ENCODE measurements at regions not wholly inside any gene's neighbourhood (a gene's known extent, or its start where the extent isn't known, plus 50 kb on each side); places are given as distances from the start of the nearest gene placed in this dataset.

GRCh38 chr6:22752522-22752921 is 183.2 kb downstream of the HDGFL1 start:
- H3K79me2 ChIP-seq (ENCODE audit: control insufficient read depth, low read length): no peaks in the 10 kb centered on the region
- H3F3A ChIP-seq (ENCODE audit: control insufficient read depth, insufficient read depth): no peaks in the 10 kb centered on the region
- no peaks in the 10 kb centered on the region for H3K9me2 ChIP-seq (replicated peaks; ENCODE audit: control insufficient read depth, low read length)
- no peak overlapping the region for H3K27ac ChIP-seq (ENCODE audit: low read depth, low read length)
- no peaks in the 10 kb centered on the region for H3K36me3 ChIP-seq (ENCODE audit: control insufficient read depth, low read length)
- H4K20me1 ChIP-seq (ENCODE audit: control insufficient read depth, insufficient read depth, low read depth, low read length): no peaks in the 10 kb centered on the region
- H3K4me2 ChIP-seq (ENCODE audit: low read length): no peak overlapping the region
- H3K4me3 ChIP-seq (ENCODE audit: low read length): no peak overlapping the region
- no peaks in the 10 kb centered on the region for H3K27me3 ChIP-seq (ENCODE audit: control insufficient read depth, low read length)
- H3K9me3 ChIP-seq (ENCODE audit: control insufficient read depth, insufficient read depth, low read length): no peaks in the 10 kb centered on the region
- TF ChIP-seq CTCF (IDR thresholded peaks at IDR 0.05; ENCODE audit: low read depth, low read length, poor library complexity, severe bottlenecking) (no peak), EZH2phosphoT487 (IDR thresholded peaks at IDR 0.05; ENCODE audit: borderline replicate concordance, low read length) (no peak)
- no peaks in the 10 kb centered on the region for H3K4me1 ChIP-seq (ENCODE audit: control insufficient read depth, low read length)

- Histone ChIP-seq H3F3A (ENCODE audit: control insufficient read depth, insufficient read depth) (no peaks in the 10 kb centered on the region), H3K9me3 (ENCODE audit: control insufficient read depth, insufficient read depth, low read length) (no peaks in the 10 kb centered on the region), H3K4me2 (ENCODE audit: low read length) (no peak overlapping the region), H3K27me3 (ENCODE audit: control insufficient read depth, low read length) (no peaks in the 10 kb centered on the region), H3K4me3 (ENCODE audit: low read length) (no peak overlapping the region), H3K4me1 (ENCODE audit: control insufficient read depth, low read length) (no peaks in the 10 kb centered on the region), H3K79me2 (ENCODE audit: control insufficient read depth, low read length) (no peaks in the 10 kb centered on the region), H3K36me3 (ENCODE audit: control insufficient read depth, low read length) (no peaks in the 10 kb centered on the region), H3K9me2 (replicated peaks; ENCODE audit: control insufficient read depth, low read length) (no peaks in the 10 kb centered on the region), H4K20me1 (ENCODE audit: control insufficient read depth, insufficient read depth, low read depth, low read length) (no peaks in the 10 kb centered on the region), H3K27ac (ENCODE audit: low read depth, low read length) (no peak overlapping the region)
- TF ChIP-seq CTCF (IDR thresholded peaks at IDR 0.05; ENCODE audit: low read depth, low read length, poor library complexity, severe bottlenecking): no peak
- TF ChIP-seq EZH2phosphoT487 (IDR thresholded peaks at IDR 0.05; ENCODE audit: borderline replicate concordance, low read length): no peak
Measured at GRCh38 chr6:22754061-22754460, 184.7 kb downstream of the HDGFL1 start.

GRCh38 chr6:22755605-22756004 is 186.2 kb downstream of the HDGFL1 start:
- Histone ChIP-seq H3K4me3 (ENCODE audit: low read length) (no peak overlapping the region), H4K20me1 (ENCODE audit: control insufficient read depth, insufficient read depth, low read depth, low read length) (no peaks in the 10 kb centered on the region), H3K9me2 (replicated peaks; ENCODE audit: control insufficient read depth, low read length) (no peaks in the 10 kb centered on the region), H3K4me1 (ENCODE audit: control insufficient read depth, low read length) (no peaks in the 10 kb centered on the region), H3K4me2 (ENCODE audit: low read length) (no peak overlapping the region), H3K79me2 (ENCODE audit: control insufficient read depth, low read length) (no peaks in the 10 kb centered on the region), H3K27ac (ENCODE audit: low read depth, low read length) (no peak overlapping the region), H3K27me3 (ENCODE audit: control insufficient read depth, low read length) (no peaks in the 10 kb centered on the region), H3K9me3 (ENCODE audit: control insufficient read depth, insufficient read depth, low read length) (no peaks in the 10 kb centered on the region), H3F3A (ENCODE audit: control insufficient read depth, insufficient read depth) (no peaks in the 10 kb centered on the region), H3K36me3 (ENCODE audit: control insufficient read depth, low read length) (no peaks in the 10 kb centered on the region)
- TF ChIP-seq EZH2phosphoT487 (IDR thresholded peaks at IDR 0.05; ENCODE audit: borderline replicate concordance, low read length): no peak
- no peak for TF ChIP-seq CTCF (IDR thresholded peaks at IDR 0.05; ENCODE audit: low read depth, low read length, poor library complexity, severe bottlenecking)

- no peaks in the 10 kb centered on the region for H3K9me2 ChIP-seq (replicated peaks; ENCODE audit: control insufficient read depth, low read length)
- H3F3A ChIP-seq (ENCODE audit: control insufficient read depth, insufficient read depth): no peaks in the 10 kb centered on the region
- no peak overlapping the region for H3K4me3 ChIP-seq (ENCODE audit: low read length)
- H3K79me2 ChIP-seq (ENCODE audit: control insufficient read depth, low read length): no peaks in the 10 kb centered on the region
- H3K9me3 ChIP-seq (ENCODE audit: control insufficient read depth, insufficient read depth, low read length): no peaks in the 10 kb centered on the region
- TF ChIP-seq EZH2phosphoT487 (IDR thresholded peaks at IDR 0.05; ENCODE audit: borderline replicate concordance, low read length) (no peak), CTCF (IDR thresholded peaks at IDR 0.05; ENCODE audit: low read depth, low read length, poor library complexity, severe bottlenecking) (no peak)
- H3K4me2 ChIP-seq (ENCODE audit: low read length): no peak overlapping the region
- no peaks in the 10 kb centered on the region for H4K20me1 ChIP-seq (ENCODE audit: control insufficient read depth, insufficient read depth, low read depth, low read length)
- H3K36me3 ChIP-seq (ENCODE audit: control insufficient read depth, low read length): no peaks in the 10 kb centered on the region
- H3K27me3 ChIP-seq (ENCODE audit: control insufficient read depth, low read length): no peaks in the 10 kb centered on the region
- H3K4me1 ChIP-seq (ENCODE audit: control insufficient read depth, low read length): no peaks in the 10 kb centered on the region
- no peak overlapping the region for H3K27ac ChIP-seq (ENCODE audit: low read depth, low read length)
Measured at GRCh38 chr6:22756365-22756764, 187.0 kb downstream of the HDGFL1 start.

Data from DOHH2 (cell line).